IPS-20b (cell line): ENCODE measurements at regions not wholly inside any gene's neighbourhood (a gene's known extent, or its start where the extent isn't known, plus 50 kb on each side); places are given as distances from the start of the nearest gene placed in this dataset.
"Not testable (repeated sequence)": the region's sequence is repeated elsewhere in the genome, so short reads cannot be mapped to it uniquely, and the experiment has no call there.

Source experiments
- H3K27ac ChIP-seq: one replicate; pipeline ENCODE4 v1.5.1; 2013; ENCODE audit warnings: low read length
- H3K27me3 ChIP-seq: 2 replicates; pipeline ENCODE4 v1.6.1; 2013; ENCODE audit warnings: mild to moderate bottlenecking, low read length, inconsistent platforms; ENCODE audit not compliant: insufficient read depth
- H3K36me3 ChIP-seq: 2 replicates; pipeline ENCODE4 v1.6.1; 2013; ENCODE audit warnings: low read depth, mild to moderate bottlenecking, inconsistent platforms, low read length, moderate library complexity; ENCODE audit not compliant: insufficient read depth
- H3K4me1 ChIP-seq: 2 replicates; pipeline ENCODE4 v1.6.1; 2013; ENCODE audit warnings: mild to moderate bottlenecking, control low read depth, inconsistent platforms, low read length, moderate library complexity; ENCODE audit not compliant: insufficient read depth
- H3K4me3 ChIP-seq: 2 replicates; pipeline ENCODE4 v1.5.1; 2013; ENCODE audit warnings: mild to moderate bottlenecking, low read length, inconsistent platforms
- H3K9ac ChIP-seq: 2 replicates; pipeline ENCODE4 v1.6.1; 2013; ENCODE audit warnings: low read depth, mild to moderate bottlenecking, inconsistent platforms, low read length, moderate library complexity
- H3K9me3 ChIP-seq: 2 replicates; pipeline ENCODE4 v1.6.1; 2013; ENCODE audit warnings: mild to moderate bottlenecking, low read depth, low read length, inconsistent platforms; ENCODE audit not compliant: insufficient read depth

- no peaks in the 10 kb centered on the region for H3K4me1 ChIP-seq
- H3K9ac ChIP-seq: no peak overlapping the region
- no peak overlapping the region for H3K27ac ChIP-seq
- H3K9me3 ChIP-seq: no peaks in the 10 kb centered on the region
- no peaks in the 10 kb centered on the region for H3K36me3 ChIP-seq
- no peaks in the 10 kb centered on the region for H3K27me3 ChIP-seq
- H3K4me3 ChIP-seq: no peak overlapping the region
Measured at GRCh38 chr9:106127776-106128175, 433.4 kb downstream of the TMEM38B start.

- Histone ChIP-seq H3K4me3 (no peak overlapping the region), H3K4me1 (no peaks in the 10 kb centered on the region), H3K9me3 (no peaks in the 10 kb centered on the region), H3K27me3 (no peaks in the 10 kb centered on the region), H3K9ac (no peak overlapping the region), H3K36me3 (no peaks in the 10 kb centered on the region), H3K27ac (no peak overlapping the region)
Measured at GRCh38 chr9:106130374-106130773, 436.0 kb downstream of the TMEM38B start.

- Histone ChIP-seq H3K27ac (no peak overlapping the region), H3K9ac (no peak overlapping the region), H3K27me3 (no peaks in the 10 kb centered on the region), H3K4me1 (no peaks in the 10 kb centered on the region), H3K4me3 (no peak overlapping the region), H3K36me3 (no peaks in the 10 kb centered on the region), H3K9me3 (no peaks in the 10 kb centered on the region)
Measured at GRCh38 chr9:106143781-106144180, 449.4 kb downstream of the TMEM38B start.

- H3K4me1 ChIP-seq: no peaks in the 10 kb centered on the region
- no peaks in the 10 kb centered on the region for H3K27me3 ChIP-seq
- no peaks in the 10 kb centered on the region for H3K36me3 ChIP-seq
- H3K9ac ChIP-seq: no peak overlapping the region
- no peaks in the 10 kb centered on the region for H3K9me3 ChIP-seq
- no peak overlapping the region for H3K27ac ChIP-seq
- H3K4me3 ChIP-seq: no peak overlapping the region
Measured at GRCh38 chr9:106146066-106146840, 451.9 kb downstream of the TMEM38B start.

- no peaks in the 10 kb centered on the region for H3K4me1 ChIP-seq
- H3K36me3 ChIP-seq: no peaks in the 10 kb centered on the region
- H3K4me3 ChIP-seq: no peak overlapping the region
- no peak overlapping the region for H3K9ac ChIP-seq
- H3K27me3 ChIP-seq: no peaks in the 10 kb centered on the region
- no peaks in the 10 kb centered on the region for H3K9me3 ChIP-seq
- H3K27ac ChIP-seq: no peak overlapping the region
Measured at GRCh38 chr9:106146886-106147285, 452.5 kb downstream of the TMEM38B start.

- H3K4me1 ChIP-seq: no peaks in the 10 kb centered on the region
- H3K36me3 ChIP-seq: no peaks in the 10 kb centered on the region
- H3K27ac ChIP-seq: no peak overlapping the region
- no peak overlapping the region for H3K9ac ChIP-seq
- H3K27me3 ChIP-seq: no peaks in the 10 kb centered on the region
- no peak overlapping the region for H3K4me3 ChIP-seq
- H3K9me3 ChIP-seq: no peaks in the 10 kb centered on the region
Measured at GRCh38 chr9:106149956-106150355, 455.6 kb downstream of the TMEM38B start.

- Histone ChIP-seq H3K36me3 (no peaks in the 10 kb centered on the region), H3K9me3 (no peaks in the 10 kb centered on the region), H3K9ac (no peak overlapping the region), H3K27ac (no peak overlapping the region), H3K4me3 (no peak overlapping the region), H3K27me3 (no peaks in the 10 kb centered on the region), H3K4me1 (no peaks in the 10 kb centered on the region; the same call in 1 of the 2 replicates)
Measured at GRCh38 chr9:106156465-106156864, 462.1 kb downstream of the TMEM38B start.

GRCh38 chr9:106172265-106172664, 477.9 kb downstream of the TMEM38B start:
- H3K4me1 ChIP-seq: no peaks in the 10 kb centered on the region; the same call in 1 of the 2 replicates
- H3K4me3 ChIP-seq: no peak overlapping the region
- no peaks in the 10 kb centered on the region for H3K9me3 ChIP-seq
- no peak overlapping the region for H3K9ac ChIP-seq
- no peaks in the 10 kb centered on the region for H3K27me3 ChIP-seq
- H3K27ac ChIP-seq: no peak overlapping the region
- no peaks in the 10 kb centered on the region for H3K36me3 ChIP-seq

GRCh38 chr9:106174346-106174745, 480.0 kb downstream of the TMEM38B start:
- Histone ChIP-seq H3K27ac (no peak overlapping the region), H3K4me1 (no peaks in the 10 kb centered on the region; the same call in 1 of the 2 replicates), H3K4me3 (no peak overlapping the region), H3K36me3 (no peaks in the 10 kb centered on the region), H3K9me3 (no peaks in the 10 kb centered on the region), H3K27me3 (no peaks in the 10 kb centered on the region), H3K9ac (no peak overlapping the region)

GRCh38 chr9:106177216-106177615, 482.9 kb downstream of the TMEM38B start:
- H3K27ac ChIP-seq: no peak overlapping the region
- no peaks in the 10 kb centered on the region for H3K9me3 ChIP-seq
- no peaks in the 10 kb centered on the region; the same call in 1 of the 2 replicates for H3K4me1 ChIP-seq
- H3K36me3 ChIP-seq: no peaks in the 10 kb centered on the region
- no peaks in the 10 kb centered on the region for H3K27me3 ChIP-seq
- no peak overlapping the region for H3K4me3 ChIP-seq
- no peak overlapping the region for H3K9ac ChIP-seq

GRCh38 chr9:106179191-106179590, 484.9 kb downstream of the TMEM38B start:
- no peak overlapping the region for H3K9ac ChIP-seq
- H3K27me3 ChIP-seq: no peaks in the 10 kb centered on the region
- no peaks in the 10 kb centered on the region for H3K36me3 ChIP-seq
- no peak overlapping the region for H3K27ac ChIP-seq
- no peak overlapping the region for H3K4me3 ChIP-seq
- H3K9me3 ChIP-seq: no peaks in the 10 kb centered on the region
- H3K4me1 ChIP-seq: no peaks in the 10 kb centered on the region; the same call in 1 of the 2 replicates

GRCh38 chr9:106203815-106204516, 509.6 kb downstream of the TMEM38B start:
- not testable (repeated sequence) for H3K27me3 ChIP-seq, H3K4me3 ChIP-seq, H3K4me1 ChIP-seq, H3K9ac ChIP-seq, H3K27ac ChIP-seq, H3K36me3 ChIP-seq, H3K9me3 ChIP-seq
